ENCODE measurements at regions not wholly inside any gene's neighbourhood (a gene's known extent, or its start where the extent isn't known, plus 50 kb on each side); places are given as distances from the start of the nearest gene placed in this dataset.

DNA sequence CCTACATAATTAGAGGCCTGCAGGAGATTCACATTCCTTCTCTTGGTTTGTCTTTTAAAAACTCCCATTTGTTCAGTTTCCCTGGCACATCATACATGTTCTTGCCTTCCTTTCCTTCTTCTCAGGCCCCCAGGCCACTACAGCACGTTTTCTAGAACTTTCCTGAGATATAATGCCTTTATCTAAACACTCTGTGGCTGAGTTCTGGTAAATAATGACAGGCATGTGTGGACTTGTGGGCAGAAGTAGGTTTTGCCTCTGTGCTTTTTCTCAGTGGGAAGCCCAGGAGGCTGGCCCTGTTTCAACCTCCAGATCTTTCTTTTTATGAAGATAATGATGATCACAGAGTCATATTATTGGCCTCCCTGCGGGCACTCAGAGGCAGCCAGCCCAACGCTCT is 117.2 kb downstream of the TMX1 start:
- no peak for TF ChIP-seq GATA2 (IDR thresholded peaks at IDR 0.05; ENCODE audit: low read depth, low read length)
- no peak for TF ChIP-seq GATA3 (IDR thresholded peaks at IDR 0.05; ENCODE audit: low read depth, low read length)

Data from SH-SY5Y (cell line).